ENCODE measurements at regions not wholly inside any gene's neighbourhood (a gene's known extent, or its start where the extent isn't known, plus 50 kb on each side); places are given as distances from the start of the nearest gene placed in this dataset.
"Not testable (repeated sequence)": the region's sequence is repeated elsewhere in the genome, so short reads cannot be mapped to it uniquely, and the experiment has no call there.

DNA sequence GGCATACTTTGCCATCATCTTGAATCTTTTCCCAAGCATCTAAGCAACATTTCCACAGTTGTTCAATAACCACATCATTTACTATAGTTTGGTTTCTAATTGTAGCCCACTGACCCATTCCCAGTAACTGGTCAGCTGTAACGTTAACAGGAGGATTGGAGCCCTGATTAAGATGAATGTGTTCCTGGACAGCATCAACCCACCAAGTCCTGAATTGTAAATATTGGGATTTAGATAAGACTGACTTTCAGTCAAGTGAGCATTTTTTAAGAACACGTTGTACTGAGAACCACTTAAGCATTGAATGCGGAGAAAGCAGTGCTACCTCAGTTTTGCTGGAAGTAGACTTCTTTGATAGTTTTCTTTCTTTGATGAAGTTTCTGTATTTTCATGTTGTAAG, 53.3 kb upstream of the ARL4D start:
- DNase-seq, result not testable (repeated sequence)

DNA sequence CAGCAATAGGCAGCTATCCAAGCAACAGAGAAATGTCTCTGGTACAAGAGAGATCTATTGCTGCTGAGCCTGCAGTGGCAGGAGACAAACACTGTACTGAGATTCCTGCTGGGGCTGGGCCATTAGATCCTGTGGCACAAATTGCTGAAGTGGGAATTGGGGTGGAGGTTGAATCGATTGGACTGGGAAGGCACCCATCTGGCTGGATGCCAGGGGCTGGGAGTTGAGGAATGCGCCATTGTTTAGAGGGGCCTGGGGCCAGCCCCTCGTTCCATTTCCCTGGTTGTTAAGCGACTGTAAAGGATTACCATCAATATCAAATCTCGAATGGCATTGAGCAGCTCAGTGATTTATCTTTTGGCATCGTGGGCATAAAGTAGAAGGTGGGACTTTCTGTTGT, 54.1 kb upstream of the ARL4D start:
- no peak for DNase-seq

DNA sequence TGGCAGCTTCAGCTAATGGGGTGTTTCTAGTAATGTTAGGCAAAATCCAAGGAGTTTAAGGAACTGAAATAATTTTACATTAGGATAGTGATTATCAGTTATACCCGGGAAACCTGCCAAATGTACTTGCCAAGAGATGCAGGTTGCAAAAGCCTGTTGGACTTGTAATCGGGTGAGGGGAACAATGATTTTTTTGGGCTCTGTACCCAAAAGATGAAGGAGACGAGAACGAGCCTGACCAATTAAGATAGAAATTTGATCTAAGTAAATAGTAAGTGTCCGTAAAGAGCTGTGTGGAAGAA, 56.3 kb upstream of the ARL4D start:
- no peak for DNase-seq

- peak; percentile 18 for DNase-seq
Measured at GRCh38 chr17:43341715-43342588, 56.8 kb upstream of the ARL4D start.

- no peak for DNase-seq
Measured at GRCh38 chr17:43338886-43339516, 59.8 kb upstream of the ARL4D start.

- no peak for DNase-seq
Measured at GRCh38 chr17:43337684-43338428, 60.9 kb upstream of the ARL4D start.

DNA sequence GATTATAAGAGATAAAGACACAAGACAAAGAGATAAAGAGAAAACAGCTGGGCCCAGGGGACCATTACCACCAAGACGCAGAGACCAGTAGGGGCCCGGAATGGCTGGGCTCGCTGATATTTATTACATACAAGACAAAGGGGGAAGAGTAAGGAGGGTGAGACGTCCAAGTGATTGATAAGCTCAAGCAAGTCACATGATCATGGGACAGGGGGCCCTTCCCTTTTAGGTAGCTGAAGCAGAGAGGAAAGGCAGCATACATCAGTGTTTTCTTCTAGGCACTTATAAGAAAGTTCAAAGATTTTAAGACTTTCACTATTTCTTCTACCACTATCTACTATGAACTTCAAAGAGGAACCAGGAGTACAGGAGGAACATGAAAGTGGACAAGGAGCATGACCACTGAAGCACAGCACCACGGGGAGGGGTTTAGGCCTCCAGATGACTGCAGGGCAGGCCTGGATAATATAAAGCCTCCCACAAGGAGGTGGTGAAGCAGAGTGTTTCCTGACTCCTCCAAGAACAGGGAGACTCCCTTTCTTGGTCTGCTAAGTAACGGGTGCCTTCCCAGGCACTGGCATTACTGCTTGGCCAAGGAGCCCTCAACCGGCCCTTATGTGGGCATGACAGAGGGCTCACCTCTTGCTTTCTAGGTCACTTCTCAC, 63.9 kb upstream of the ARL4D start:
- no peak for DNase-seq

- DNase-seq, result no peak
Measured at GRCh38 chr17:43333433-43333943, 65.3 kb upstream of the ARL4D start.

GRCh38 chr17:43332230-43332629, 66.6 kb upstream of the ARL4D start:
- DNase-seq, result no peak

DNA sequence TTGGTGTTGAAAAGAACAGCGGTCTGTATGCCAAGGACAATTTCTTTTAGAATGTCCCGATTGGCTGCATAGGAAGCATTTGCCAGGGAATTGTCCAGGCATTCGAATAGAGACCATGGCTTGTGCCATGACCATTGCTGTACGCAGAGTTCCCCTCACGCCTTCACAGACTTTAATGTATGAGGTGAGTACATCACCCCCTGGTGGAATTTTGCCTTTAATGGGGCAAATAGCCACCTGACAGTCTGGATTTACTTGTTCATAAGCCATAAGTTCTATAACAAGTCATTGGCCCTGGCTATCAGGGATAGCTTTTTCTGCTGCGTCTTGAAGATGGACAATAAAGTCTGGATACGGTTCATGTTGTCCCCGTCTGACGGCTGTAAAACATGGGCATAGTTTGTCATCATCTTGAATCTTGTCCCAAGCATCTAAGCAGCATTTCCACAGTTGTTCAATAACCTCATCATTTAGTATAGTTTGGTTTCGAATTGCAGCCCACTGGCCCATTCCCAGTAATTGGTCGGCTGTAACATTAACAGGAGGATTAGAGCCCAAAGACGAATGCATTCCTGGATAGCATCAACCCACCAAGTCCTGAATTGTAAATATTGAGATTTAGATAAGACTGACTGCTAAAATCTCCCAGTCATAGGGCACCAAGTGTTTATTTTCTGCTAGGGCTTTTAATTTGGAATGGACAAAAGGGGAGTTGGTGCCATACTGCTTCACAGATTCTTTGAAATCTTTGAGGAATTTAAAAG, 67.7 kb upstream of the ARL4D start:
- DNase-seq, result no peak

DNA sequence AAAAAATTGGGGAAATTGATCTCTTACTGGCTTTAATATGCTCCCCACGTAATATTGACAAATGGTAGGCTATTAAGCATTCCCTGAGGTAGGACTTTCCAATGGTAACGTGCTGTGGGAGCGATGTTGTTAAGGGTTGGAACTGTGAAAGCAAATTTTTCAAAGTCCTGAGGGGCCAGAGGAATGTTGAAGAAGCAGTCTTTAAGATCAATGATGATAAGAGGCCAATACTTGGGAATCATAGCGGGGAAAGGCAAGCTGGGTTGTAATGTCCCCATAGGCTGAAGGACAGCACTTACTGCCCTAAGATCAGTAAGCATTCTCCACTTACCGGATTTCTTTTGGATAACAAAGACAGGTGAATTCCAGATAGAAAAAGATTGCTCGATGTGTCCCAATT, 69.6 kb upstream of the ARL4D start:
- no peak for DNase-seq

GRCh38 chr17:43328650-43329049, 70.1 kb upstream of the ARL4D start:
- no peak for DNase-seq

GRCh38 chr17:43327834-43328420, 70.9 kb upstream of the ARL4D start:
- no peak for DNase-seq

- no peak for DNase-seq
Measured at GRCh38 chr17:43327421-43327820, 71.4 kb upstream of the ARL4D start.

- no peak for DNase-seq
Measured at GRCh38 chr17:43326490-43327275, 72.1 kb upstream of the ARL4D start.

DNA sequence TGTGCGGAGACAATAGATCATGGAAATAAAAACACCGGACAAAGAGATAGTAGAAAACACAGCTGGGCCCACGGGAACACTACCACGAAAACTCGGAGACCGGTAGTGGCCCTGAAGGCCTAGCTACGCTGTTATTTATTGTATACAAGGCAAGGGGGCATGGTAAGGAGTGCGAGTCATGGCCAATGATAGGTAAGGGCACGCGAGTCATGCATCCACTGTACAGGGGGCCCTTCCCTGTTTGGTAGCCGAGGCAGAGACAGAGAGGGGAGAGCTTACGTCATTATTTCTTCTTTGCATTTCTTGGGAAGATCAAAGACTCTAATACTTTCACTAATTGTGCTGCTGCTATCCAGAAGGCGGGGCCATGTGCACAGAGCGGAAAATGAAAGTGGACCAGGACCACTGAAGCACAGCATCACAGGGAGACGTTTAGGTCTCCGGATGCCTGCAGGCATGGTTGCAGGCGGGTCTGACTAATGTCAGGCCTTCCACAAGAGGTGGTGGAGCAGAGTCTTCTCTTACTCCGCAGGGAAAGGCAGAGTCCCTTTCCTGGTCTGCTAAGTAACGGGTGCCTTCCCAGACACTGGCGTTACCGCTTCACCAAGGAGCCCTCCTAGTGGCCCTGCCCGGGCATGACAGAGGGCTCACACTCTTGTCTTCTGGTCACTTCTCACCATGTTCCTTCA, 74.4 kb upstream of the ARL4D start:
- DNase-seq, result no peak

DNA sequence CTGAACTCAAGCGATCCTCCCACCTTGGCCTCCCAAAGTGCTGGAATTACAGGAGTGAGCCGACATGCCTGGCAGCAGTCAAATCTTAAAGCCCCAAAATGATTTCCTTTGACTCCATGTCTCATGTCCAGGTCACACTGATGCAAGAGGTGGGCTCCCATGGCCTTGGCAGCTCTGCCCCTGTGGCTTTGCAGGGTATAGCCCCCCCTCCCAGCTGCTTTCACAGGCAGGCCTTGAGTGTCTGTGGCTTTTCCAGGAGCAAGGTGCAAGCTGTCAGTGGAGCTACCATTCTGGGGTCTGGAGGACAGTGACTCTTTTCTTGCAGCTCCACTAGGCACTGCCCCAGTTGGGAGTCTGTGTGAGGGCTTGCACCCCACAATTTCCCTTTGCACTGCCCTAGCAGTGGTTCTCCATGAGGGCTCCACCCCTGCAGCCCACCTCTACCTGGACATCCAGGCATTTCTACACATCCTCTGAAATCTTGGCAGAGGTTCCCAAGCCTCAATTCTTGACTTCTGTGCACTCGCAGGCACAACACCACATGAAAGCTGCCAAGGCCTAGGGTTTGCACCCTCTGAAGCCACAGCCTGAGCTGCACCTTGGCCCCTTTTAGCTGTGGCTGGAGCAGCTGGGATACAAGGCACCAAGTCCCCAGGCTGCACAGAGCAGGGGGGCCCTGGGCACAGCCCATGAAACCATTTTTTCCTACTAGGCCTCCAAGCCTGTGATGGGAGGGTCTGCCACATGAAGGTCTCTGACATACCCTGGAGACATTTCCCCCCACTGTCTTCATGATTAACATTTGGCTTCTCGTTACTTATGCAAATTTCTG, 79.3 kb upstream of the ARL4D start:
- DNase-seq, result no peak

DNA sequence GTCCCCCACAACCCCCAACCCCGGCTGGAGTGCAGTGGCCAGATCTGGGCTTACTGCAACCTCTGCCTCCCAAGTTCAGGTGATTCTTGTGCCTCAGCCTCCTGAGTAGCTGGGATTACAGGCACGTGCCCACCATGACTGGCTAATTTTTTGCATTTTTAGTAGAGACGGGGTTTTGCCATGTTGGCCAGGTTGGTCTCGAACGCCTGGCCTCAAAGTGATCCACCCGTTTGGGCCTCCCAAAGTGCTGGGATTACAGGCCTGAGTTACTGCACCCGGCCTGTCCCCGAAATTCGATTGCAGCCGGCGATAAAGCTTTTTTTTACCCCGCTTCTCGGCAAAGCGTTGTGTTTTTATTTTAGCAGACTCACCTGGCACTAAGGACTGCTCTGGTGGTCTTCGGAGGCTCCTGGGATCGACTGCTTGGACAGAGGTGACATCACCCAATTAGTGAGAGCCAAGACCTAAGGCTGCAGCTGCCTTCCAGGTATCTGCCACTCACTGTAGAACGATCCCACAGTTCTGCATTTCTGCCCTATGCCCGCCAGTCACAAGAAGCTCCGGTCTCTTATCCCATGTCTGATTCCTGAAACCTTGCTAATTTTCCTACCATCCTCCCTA, 82.2 kb upstream of the ARL4D start:
- no peak for DNase-seq
